HEK293 (cell line): ENCODE measurements at regions not wholly inside any gene's neighbourhood (a gene's known extent, or its start where the extent isn't known, plus 50 kb on each side); places are given as distances from the start of the nearest gene placed in this dataset.

Experiments
- GLI4 ChIP-seq: fragments of 450-650 bp; formaldehyde crosslinking; IDR thresholded peaks from 2 replicates; pipeline ENCODE4 v1.5.1; 2016; ENCODE audit warnings: missing biosample characterization, missing genetic modification characterization
- TRIM28 ChIP-seq: IDR thresholded peaks from 2 replicates; pipeline ENCODE4 v1.6.1; 2011; ENCODE audit warnings: low read length, control low read depth, borderline replicate concordance
- ZNF10 ChIP-seq: fragments of 450-650 bp; formaldehyde crosslinking; IDR thresholded peaks from 2 replicates; pipeline ENCODE4 v1.5.1; 2017; ENCODE audit warnings: missing biosample characterization, missing genetic modification characterization
- ZNF274 ChIP-seq, 2 experiments: fragments of 200-500 bp in 1 of 2; fragments of 450-650 bp in 1 of 2; sonication (Bioruptor generic) in 1 of 2; formaldehyde crosslinking in 1 of 2; IDR thresholded peaks; 2 replicates each; pipeline versions ENCODE4 v1.5.1 to v1.6.1; 2014 to 2016; ENCODE audit warnings: borderline replicate concordance in 1 of 2, inconsistent platforms in 1 of 2, low read length in 1 of 2, missing biosample characterization in 1 of 2, missing genetic modification characterization in 1 of 2
- ZNF302 ChIP-seq: fragments of 450-650 bp; formaldehyde crosslinking; IDR thresholded peaks from 2 replicates; pipeline ENCODE4 v1.5.1; 2016; ENCODE audit warnings: missing biosample characterization, missing genetic modification characterization, low read depth
- ZNF623 ChIP-seq: fragments of 450-650 bp; formaldehyde crosslinking; IDR thresholded peaks from 2 replicates; pipeline ENCODE4 v1.5.1; 2016; ENCODE audit warnings: missing biosample characterization, missing genetic modification characterization
- TF ChIP-seq, protein P1 (sequence below): fragments of 450-650 bp; formaldehyde crosslinking; IDR thresholded peaks from 2 replicates; pipeline ENCODE4 v1.5.1; 2016; ENCODE audit warnings: missing biosample characterization, missing genetic modification characterization
- TF ChIP-seq, protein P2 (sequence below): fragments of 450-650 bp; formaldehyde crosslinking; IDR thresholded peaks from 2 replicates; pipeline ENCODE4 v1.5.1; 2016; ENCODE audit warnings: missing biosample characterization, missing genetic modification characterization

DNA sequence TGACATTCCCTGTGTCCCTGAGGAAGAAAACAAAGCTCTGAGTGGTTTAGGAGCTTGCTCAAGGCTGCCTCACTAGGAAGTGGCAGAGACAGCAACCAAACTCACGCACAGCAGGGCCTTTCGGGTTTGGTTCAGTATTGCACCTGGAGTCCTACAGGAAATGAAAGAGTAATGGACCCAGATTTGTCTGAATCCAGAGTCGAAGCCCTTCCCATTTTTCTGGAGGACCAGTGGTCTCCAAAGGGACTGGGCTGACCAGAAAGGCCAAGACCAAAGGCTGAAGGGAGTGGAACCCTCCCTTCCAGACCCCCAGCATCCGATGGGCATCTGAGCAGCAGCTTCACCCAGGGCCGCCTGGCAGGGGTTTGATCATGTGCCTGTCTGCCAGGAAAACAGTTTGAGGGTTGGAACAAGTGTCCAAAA, 85.5 kb upstream of the RPL38 start:
- TF ChIP-seq ZNF274 (IDR thresholded peaks at IDR 0.05; ENCODE audit: low read length) = no peak
- TF ChIP-seq ZNF274 (tag by site-specific recombination; IDR thresholded peaks at IDR 0.05; ENCODE audit: borderline replicate concordance) = no peak
- no peak for TF ChIP-seq GLI4 (tag by site-specific recombination)
- no peak for TF ChIP-seq ZNF302 (tag by site-specific recombination)
- TF ChIP-seq, protein P1, sequence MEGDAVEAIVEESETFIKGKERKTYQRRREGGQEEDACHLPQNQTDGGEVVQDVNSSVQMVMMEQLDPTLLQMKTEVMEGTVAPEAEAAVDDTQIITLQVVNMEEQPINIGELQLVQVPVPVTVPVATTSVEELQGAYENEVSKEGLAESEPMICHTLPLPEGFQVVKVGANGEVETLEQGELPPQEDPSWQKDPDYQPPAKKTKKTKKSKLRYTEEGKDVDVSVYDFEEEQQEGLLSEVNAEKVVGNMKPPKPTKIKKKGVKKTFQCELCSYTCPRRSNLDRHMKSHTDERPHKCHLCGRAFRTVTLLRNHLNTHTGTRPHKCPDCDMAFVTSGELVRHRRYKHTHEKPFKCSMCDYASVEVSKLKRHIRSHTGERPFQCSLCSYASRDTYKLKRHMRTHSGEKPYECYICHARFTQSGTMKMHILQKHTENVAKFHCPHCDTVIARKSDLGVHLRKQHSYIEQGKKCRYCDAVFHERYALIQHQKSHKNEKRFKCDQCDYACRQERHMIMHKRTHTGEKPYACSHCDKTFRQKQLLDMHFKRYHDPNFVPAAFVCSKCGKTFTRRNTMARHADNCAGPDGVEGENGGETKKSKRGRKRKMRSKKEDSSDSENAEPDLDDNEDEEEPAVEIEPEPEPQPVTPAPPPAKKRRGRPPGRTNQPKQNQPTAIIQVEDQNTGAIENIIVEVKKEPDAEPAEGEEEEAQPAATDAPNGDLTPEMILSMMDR (tag by site-specific recombination) = no peak
- TF ChIP-seq, protein P2, sequence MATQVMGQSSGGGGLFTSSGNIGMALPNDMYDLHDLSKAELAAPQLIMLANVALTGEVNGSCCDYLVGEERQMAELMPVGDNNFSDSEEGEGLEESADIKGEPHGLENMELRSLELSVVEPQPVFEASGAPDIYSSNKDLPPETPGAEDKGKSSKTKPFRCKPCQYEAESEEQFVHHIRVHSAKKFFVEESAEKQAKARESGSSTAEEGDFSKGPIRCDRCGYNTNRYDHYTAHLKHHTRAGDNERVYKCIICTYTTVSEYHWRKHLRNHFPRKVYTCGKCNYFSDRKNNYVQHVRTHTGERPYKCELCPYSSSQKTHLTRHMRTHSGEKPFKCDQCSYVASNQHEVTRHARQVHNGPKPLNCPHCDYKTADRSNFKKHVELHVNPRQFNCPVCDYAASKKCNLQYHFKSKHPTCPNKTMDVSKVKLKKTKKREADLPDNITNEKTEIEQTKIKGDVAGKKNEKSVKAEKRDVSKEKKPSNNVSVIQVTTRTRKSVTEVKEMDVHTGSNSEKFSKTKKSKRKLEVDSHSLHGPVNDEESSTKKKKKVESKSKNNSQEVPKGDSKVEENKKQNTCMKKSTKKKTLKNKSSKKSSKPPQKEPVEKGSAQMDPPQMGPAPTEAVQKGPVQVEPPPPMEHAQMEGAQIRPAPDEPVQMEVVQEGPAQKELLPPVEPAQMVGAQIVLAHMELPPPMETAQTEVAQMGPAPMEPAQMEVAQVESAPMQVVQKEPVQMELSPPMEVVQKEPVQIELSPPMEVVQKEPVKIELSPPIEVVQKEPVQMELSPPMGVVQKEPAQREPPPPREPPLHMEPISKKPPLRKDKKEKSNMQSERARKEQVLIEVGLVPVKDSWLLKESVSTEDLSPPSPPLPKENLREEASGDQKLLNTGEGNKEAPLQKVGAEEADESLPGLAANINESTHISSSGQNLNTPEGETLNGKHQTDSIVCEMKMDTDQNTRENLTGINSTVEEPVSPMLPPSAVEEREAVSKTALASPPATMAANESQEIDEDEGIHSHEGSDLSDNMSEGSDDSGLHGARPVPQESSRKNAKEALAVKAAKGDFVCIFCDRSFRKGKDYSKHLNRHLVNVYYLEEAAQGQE = no peak
- no peak for TF ChIP-seq ZNF10 (tag by site-specific recombination)
- no peak for TF ChIP-seq TRIM28
- TF ChIP-seq ZNF623 (tag by site-specific recombination) = no peak
